ENCODE measurements at regions not wholly inside any gene's neighbourhood (a gene's known extent, or its start where the extent isn't known, plus 50 kb on each side); places are given as distances from the start of the nearest gene placed in this dataset.
A peak's percentile ranks its signal among the peaks of the same experiment; 100 is the strongest.

- DNase-seq (ENCODE audit: low read depth in 2 of 3, low spot score in 1 of 3) = no peak
Measured at GRCh38 chr2:204176306-204176705, 239.7 kb downstream of the ICOS start.

- no peak for DNase-seq (ENCODE audit: low read depth in 2 of 3, low spot score in 1 of 3)
Measured at GRCh38 chr2:204177251-204177976, 240.9 kb downstream of the ICOS start.

GRCh38 chr2:204177977-204178522, 241.5 kb downstream of the ICOS start:
- DNase-seq (ENCODE audit: low read depth in 2 of 3, low spot score in 1 of 3) = peak; percentile 48 to 77 (median 58)

- DNase-seq (ENCODE audit: low read depth in 2 of 3, low spot score in 1 of 3) = no peak
Measured at GRCh38 chr2:204180649-204181048, 244.1 kb downstream of the ICOS start.

DNA sequence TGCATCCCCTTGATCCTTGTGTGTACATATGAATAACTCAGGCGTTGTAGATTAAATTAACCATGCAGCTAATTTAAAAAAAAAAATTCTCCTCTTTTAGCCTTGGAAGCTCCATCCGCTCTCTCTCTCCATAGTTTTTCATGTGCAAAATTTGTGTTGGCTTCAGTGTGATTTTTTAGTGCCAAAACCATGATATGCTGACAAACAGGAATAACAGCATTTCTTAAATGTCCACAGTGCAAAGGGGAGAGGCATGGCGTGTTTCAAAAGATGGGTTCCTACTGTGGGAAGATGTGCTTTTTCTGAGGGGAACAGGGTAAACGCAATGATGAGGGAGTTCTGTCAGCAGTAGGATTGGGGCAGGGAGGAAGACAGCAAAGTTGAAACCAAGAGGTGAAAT, 247.0 kb downstream of the ICOS start:
- no peak for DNase-seq (ENCODE audit: low read depth in 2 of 3, low spot score in 1 of 3)

DNA sequence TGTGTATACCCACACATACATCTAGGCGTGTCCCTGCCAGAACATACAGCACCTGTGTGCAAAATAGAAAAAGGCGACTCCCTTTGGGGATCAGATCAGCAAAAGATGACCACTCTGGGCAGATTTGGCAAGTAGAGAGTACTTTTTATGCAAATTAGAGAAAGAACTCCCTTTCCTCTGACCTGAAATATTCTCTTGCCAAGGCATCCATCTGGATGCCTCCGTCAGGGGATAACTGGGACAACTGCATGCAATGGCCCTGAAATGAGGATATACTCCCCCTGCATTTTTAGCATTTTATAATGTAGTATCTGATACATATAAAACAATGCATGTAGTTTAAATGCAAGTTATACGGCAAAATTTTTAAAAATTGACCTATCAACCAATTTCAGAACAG, 247.7 kb downstream of the ICOS start:
- DNase-seq (ENCODE audit: low read depth in 2 of 3, low spot score in 1 of 3) = no peak

GRCh38 chr2:204187229-204188083, 250.9 kb downstream of the ICOS start:
- no peak for DNase-seq (ENCODE audit: low read depth in 2 of 3, low spot score in 1 of 3)

GRCh38 chr2:204191574-204191973, 255.0 kb downstream of the ICOS start:
- no peak for DNase-seq (ENCODE audit: low read depth in 2 of 3, low spot score in 1 of 3)

GRCh38 chr2:204195498-204195897, 258.9 kb downstream of the ICOS start:
- DNase-seq (ENCODE audit: low read depth in 2 of 3, low spot score in 1 of 3) = no peak

- DNase-seq (ENCODE audit: low read depth in 2 of 3, low spot score in 1 of 3) = no peak
Measured at GRCh38 chr2:204197336-204198005, 260.9 kb downstream of the ICOS start.

DNA sequence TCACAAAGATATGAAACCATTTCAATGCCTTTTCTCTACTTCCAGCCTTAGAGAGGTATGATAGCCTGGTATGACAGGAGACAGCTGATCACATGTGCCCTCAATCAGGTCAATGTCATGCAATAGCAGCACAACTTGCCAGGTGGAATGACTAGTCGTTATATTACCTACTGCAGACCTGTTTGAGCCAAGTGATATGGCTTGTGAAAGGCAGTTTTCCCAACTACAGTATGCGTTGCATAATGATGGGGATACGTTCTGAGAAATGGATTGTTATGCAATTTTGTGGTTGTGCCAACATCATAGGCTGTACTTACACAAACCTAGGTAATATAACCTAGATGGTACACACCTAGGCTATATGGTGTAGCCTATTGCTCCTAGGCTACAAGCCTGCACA, 262.8 kb downstream of the ICOS start:
- no peak for DNase-seq (ENCODE audit: low read depth in 2 of 3, low spot score in 1 of 3)

- DNase-seq (ENCODE audit: low read depth in 2 of 3, low spot score in 1 of 3) = no peak
Measured at GRCh38 chr2:204201507-204201906, 264.9 kb downstream of the ICOS start.

DNA sequence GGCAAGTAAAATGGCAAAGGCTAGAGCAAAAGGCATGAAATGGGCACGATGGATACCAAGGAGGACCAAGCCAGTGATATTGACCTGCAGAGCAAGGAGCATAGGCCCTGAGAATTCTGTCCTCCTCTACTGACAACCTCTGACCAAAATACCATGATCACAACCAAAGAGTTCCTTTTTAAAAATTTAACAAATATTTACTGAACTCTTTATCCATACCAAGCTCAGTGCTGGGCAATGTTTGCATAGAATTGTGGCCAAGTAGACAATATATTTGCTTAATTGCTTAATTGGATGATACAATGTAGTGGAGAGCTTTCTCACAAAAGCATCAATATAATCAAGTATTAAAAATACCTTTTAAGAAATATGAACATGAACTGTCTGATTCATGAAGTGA, 265.7 kb downstream of the ICOS start:
- no peak for DNase-seq (ENCODE audit: low read depth in 2 of 3, low spot score in 1 of 3)

DNA sequence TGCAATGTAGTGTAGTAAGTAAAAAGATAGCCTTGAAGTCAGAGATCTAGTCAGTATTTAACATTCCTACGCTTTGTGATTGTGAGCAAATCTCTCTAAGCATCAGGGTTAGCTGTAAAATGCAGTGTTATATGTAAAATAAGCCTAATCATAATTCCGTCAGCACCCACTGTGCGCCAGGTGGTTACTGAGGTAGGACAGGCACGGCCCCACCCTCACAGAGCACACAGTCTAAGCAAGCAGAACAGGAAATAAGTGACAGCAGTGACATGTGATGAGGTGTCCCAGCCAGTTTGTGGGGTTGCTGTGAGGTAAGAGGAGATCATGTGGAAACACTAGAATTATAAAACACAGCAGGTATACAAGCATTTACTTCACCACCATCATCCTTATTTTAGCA, 267.1 kb downstream of the ICOS start:
- DNase-seq (ENCODE audit: low read depth in 2 of 3, low spot score in 1 of 3) = no peak

DNA sequence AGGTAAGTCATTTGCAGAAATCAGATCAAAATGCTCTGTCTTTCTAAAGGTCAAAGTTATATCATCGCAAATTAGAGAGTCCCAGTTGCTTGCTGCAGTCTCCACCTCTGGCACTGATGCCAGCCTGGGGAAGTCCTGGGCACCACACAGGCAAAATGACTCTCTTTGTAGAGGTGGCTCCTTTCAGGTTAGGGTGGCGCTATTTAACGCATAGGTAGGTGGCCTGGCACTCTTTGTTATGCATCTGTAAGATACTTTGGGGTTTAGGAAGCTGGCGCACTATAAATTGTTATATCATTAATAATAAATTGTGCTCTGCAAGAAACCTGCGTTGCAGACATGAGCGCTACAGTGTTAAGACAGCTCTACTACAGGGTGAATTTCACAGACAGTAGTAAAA, 268.5 kb downstream of the ICOS start:
- DNase-seq (ENCODE audit: low read depth in 2 of 3, low spot score in 1 of 3) = no peak

DNA sequence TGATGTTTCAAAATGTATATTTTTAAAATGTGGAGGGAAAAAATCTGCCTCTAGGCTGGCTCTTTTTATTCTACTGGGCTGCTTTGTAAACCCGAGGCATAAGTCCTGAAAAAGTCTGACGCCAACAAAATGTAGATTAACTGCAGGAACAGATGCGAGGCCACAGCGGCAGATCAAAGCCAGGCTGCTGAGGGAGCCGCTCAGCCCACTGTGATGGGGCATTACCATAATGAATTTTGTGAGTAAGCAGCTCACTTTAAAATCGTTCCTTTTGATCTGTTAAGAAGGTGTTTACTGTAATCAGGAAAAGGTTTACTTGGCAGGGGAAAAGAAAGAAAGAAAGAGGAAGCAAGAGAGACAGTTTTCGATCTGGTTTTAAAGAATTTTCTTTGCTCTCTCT, 269.0 kb downstream of the ICOS start:
- no peak for DNase-seq (ENCODE audit: low read depth in 2 of 3, low spot score in 1 of 3)

DNA sequence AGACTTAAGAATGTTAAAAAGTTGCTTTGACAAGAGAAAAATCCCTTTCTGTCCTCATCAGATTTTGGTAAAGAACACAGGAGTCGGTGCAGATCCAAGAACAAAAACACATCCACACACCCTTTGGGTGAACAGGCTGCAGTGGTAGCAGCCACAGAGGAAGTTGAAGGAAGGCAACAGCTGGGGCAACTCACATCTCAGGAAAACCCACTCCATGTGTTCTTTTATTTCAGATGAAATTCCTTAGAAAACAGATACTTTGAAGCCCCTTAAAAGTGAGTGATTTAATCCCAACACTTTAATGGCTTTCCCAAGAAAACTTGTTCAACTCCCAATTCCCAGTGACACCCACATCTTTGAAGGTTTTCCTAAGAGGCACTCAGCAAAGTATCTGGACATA, 271.3 kb downstream of the ICOS start:
- no peak for DNase-seq (ENCODE audit: low read depth in 2 of 3, low spot score in 1 of 3)

GRCh38 chr2:204213588-204213987, 277.0 kb downstream of the ICOS start:
- no peak for DNase-seq (ENCODE audit: low read depth in 2 of 3, low spot score in 1 of 3)

DNA sequence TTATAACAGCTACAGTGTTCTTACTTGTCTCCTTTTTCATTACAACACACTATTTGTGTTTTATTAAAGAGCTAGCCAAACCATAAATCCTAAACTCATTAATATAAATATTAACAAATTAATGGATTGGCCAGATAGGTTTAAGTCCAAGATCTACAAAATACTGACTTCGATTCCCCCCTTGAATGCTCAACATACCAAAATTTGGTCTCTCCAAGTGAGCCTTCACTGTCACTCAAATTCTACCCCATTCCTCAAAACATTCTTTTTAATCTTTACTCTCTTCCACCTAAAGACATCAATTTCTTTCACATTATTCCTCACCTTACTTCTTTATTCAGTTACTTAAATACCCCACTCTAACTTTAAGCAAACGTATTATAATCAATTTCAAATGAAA, 281.5 kb downstream of the ICOS start:
- DNase-seq (ENCODE audit: low read depth in 2 of 3, low spot score in 1 of 3) = no peak

DNA sequence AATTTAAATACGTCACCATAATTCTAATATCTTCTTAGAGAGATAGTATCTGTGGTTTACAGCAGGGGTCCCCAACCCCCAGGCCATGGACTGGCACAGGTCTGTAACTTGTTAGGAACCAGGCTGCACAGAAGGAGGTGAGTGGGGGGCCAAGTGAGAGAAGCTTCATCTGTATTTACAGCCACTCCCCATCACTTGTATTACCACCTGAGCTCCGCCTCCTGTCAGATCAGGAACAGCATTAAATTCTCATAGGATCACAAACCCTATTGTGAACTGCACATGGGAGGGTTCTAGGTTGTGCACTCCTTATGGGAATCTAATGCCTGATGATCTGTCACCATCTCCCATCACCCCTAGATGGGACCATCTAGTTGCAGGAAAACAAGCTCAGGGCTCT, 282.6 kb downstream of the ICOS start:
- no peak for DNase-seq (ENCODE audit: low read depth in 2 of 3, low spot score in 1 of 3)

GRCh38 chr2:204220896-204221295, 284.3 kb downstream of the ICOS start:
- no peak for DNase-seq (ENCODE audit: low read depth in 2 of 3, low spot score in 1 of 3)

DNA sequence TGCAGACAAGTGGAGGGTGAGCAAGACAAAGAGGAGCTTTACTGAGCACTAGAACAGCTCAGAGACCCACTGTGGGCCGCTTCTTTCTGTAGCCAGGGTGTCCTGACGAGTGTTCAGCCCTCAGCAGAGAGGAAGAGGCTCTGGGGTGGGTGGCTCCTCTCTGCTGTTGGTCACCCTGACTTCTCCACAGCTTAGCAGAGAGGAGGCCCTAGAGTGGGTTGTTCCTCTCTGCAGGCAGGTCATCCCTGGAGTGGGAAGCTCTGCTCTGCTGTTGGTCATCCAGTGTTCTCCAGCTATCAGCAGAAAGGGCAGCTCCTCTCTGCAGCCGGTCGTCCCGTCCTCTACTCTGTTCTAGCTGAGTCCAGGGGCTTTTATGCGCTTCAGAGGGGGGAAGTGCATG, 286.5 kb downstream of the ICOS start:
- DNase-seq (ENCODE audit: low read depth in 2 of 3, low spot score in 1 of 3) = no peak
